Activated CD8-positive, alpha-beta T cell treated with anti-CD3 and anti-CD28 coated beads for 36 hours (primary cell): ENCODE measurements at regions not wholly inside any gene's neighbourhood (a gene's known extent, or its start where the extent isn't known, plus 50 kb on each side); places are given as distances from the start of the nearest gene placed in this dataset.
A peak's percentile ranks its signal among the peaks of the same experiment; 100 is the strongest.

Experiments used
- ATAC-seq: fragments of 200-7000 bp; cut with Tn5 transposase; one replicate; pipeline ENCODE4 v1.10.0; 2021; ENCODE audit warnings: mild to moderate bottlenecking, moderate library complexity
- CTCF ChIA-PET: fragments of 350-600 bp; sonication (Branson Sonifier 250); formaldehyde crosslinking; loops from one replicate; lab custom pipeline; 2021; ENCODE audit warnings: antibody characterized with exemption; lab: Charles Lee
- POLR2A ChIA-PET: fragments of 350-600 bp; sonication (Branson Sonifier 250); formaldehyde crosslinking; loops from one replicate; lab custom pipeline; 2021; ENCODE audit warnings: antibody characterized with exemption; lab: Charles Lee
- DNase-seq: peaks from one replicate; pipeline ENCODE4 v3.0.0-alpha.2; 2020
- H3K27ac Mint-ChIP-seq: one replicate; pipeline ENCODE4 v1.8.0; 2021; ENCODE audit warnings: mild to moderate bottlenecking, mixed read lengths
- H3K27me3 Mint-ChIP-seq: one replicate; pipeline ENCODE4 v1.8.0; 2021; ENCODE audit warnings: mixed read lengths
- H3K36me3 Mint-ChIP-seq: one replicate; pipeline ENCODE4 v1.8.0; 2021; ENCODE audit warnings: low read depth, mixed read lengths
- H3K4me1 Mint-ChIP-seq: one replicate; pipeline ENCODE4 v1.8.0; 2021; ENCODE audit warnings: low read depth, mixed read lengths
- H3K4me3 Mint-ChIP-seq: one replicate; pipeline ENCODE4 v1.8.0; 2021; ENCODE audit warnings: mild to moderate bottlenecking, moderate library complexity, mixed read lengths
- H3K9me3 Mint-ChIP-seq: one replicate; pipeline ENCODE4 v1.8.0; 2021; ENCODE audit warnings: mixed read lengths
- intact Hi-C: fragments of 100-400 bp; cut with micrococcal nuclease; formaldehyde crosslinking; loops from one replicate; pipeline ENCODE4 v1.10.0; 2022
- TF ChIP-seq, protein P1 (sequence below): fragments of 200-600 bp; IDR thresholded peaks from one replicate; pipeline ENCODE4 v1.8.0; 2022; ENCODE audit warnings: antibody characterized with exemption, mild to moderate bottlenecking

DNA sequence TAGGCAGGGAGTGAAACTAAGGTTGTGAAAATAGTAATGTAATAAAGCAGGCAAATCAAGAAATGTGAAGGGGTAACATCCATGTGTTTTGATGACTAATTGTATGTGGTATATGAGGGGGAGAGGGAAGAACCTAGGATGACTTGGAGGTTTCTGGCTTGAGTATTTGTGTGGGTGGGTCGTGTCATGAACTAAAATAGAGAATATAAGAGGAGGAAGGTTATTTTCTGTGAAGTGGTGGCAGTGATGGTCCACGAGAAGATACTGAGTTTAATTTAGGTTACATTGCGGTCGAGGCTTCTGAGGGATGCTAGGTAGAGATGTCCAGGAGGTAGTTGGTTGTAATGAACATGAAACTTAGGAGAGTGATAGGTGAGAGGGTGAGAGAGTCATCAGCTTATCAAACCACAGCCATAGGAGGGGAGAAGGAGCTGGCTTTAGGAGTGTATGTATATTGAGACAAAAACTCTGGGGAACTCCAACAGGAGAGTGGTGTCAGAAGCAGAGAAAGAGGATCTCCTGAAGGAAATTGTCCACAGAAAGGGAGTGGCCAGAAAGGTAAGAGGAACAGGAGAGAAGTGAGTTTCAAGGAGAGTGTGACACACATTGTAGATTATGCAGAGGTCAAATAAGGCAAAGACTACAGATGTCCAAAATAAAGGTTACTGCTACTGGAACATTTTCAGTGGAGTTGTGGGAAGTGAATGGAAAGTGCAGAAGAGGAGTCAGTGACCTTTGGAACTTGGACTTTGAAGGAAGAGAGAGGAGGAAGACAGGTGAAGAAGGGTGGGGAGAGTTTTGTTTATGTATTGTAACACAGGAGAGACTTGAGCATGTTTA, 89.0 kb upstream of the MACF1 start:
- peak; percentile 86 for ATAC-seq
- TF ChIP-seq, protein P1, sequence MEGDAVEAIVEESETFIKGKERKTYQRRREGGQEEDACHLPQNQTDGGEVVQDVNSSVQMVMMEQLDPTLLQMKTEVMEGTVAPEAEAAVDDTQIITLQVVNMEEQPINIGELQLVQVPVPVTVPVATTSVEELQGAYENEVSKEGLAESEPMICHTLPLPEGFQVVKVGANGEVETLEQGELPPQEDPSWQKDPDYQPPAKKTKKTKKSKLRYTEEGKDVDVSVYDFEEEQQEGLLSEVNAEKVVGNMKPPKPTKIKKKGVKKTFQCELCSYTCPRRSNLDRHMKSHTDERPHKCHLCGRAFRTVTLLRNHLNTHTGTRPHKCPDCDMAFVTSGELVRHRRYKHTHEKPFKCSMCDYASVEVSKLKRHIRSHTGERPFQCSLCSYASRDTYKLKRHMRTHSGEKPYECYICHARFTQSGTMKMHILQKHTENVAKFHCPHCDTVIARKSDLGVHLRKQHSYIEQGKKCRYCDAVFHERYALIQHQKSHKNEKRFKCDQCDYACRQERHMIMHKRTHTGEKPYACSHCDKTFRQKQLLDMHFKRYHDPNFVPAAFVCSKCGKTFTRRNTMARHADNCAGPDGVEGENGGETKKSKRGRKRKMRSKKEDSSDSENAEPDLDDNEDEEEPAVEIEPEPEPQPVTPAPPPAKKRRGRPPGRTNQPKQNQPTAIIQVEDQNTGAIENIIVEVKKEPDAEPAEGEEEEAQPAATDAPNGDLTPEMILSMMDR, result no peak
- intact Hi-C loops, result no loop called here
- H3K4me3 Mint-ChIP-seq, result no peak overlapping the region
- peak; percentile 40 for DNase-seq
- ChIA-PET CTCF (interaction anchor here (1.0 to 2.2 kb wide), 3 partner anchors 17 to 424 kb away, joined by 3 to 6 read pairs (median 4); no protein-coding TSS in a partner anchor), POLR2A (interaction anchor here (1.6 kb wide), 1 partner anchor 9 kb away, joined by 4 read pairs; no protein-coding TSS in a partner anchor)
- no peaks in the 10 kb centered on the region for H3K36me3 Mint-ChIP-seq
- no peaks in the 10 kb centered on the region for H3K9me3 Mint-ChIP-seq
- H3K27ac Mint-ChIP-seq, result no peak overlapping the region
- no peaks in the 10 kb centered on the region for H3K27me3 Mint-ChIP-seq
- peaks cover 4% of the 10 kb centered on the region for H3K4me1 Mint-ChIP-seq

DNA sequence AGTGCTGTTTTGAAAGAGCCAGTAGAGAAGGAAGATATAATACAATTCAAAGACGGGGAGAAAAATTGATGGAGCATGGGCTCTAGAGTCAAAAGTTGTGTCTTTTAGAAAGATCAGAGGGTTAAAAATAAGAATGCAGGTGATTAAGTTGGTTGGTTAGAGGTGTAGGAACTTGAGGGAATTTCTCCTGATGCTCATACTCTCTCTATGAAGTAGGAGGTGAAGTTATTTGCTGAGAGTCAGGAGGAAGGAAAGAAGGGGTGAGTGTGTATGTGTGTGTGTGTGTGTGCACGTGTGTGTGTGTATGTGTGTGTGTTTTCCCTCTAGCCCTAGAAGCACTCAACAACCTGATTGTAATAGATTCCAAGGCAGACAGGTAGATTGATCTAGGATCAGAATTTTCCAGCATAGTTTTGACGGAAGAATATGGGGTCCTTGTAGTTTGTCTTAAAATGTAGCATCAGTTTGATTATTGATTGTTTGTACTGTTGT, 88.3 kb upstream of the MACF1 start:
- TF ChIP-seq, protein P1, result no peak
- CTCF ChIA-PET, result interaction anchor here (1.0 to 2.2 kb wide), 3 partner anchors 76 to 423 kb away, joined by 3 to 4 read pairs (median 4); no protein-coding TSS in a partner anchor
- POLR2A ChIA-PET, result interaction anchor here (1.2 to 1.6 kb wide), 2 partner anchors 10 to 142 kb away, joined by 3 to 4 read pairs; no protein-coding TSS in a partner anchor
- no peak overlapping the region for H3K27ac Mint-ChIP-seq
- H3K36me3 Mint-ChIP-seq, result no peaks in the 10 kb centered on the region
- H3K4me1 Mint-ChIP-seq, result peaks cover 4% of the 10 kb centered on the region
- no peak for ATAC-seq
- no peak overlapping the region for H3K4me3 Mint-ChIP-seq
- no peak for DNase-seq
- intact Hi-C loops, result no loop called here
- no peaks in the 10 kb centered on the region for H3K27me3 Mint-ChIP-seq
- H3K9me3 Mint-ChIP-seq, result no peaks in the 10 kb centered on the region

DNA sequence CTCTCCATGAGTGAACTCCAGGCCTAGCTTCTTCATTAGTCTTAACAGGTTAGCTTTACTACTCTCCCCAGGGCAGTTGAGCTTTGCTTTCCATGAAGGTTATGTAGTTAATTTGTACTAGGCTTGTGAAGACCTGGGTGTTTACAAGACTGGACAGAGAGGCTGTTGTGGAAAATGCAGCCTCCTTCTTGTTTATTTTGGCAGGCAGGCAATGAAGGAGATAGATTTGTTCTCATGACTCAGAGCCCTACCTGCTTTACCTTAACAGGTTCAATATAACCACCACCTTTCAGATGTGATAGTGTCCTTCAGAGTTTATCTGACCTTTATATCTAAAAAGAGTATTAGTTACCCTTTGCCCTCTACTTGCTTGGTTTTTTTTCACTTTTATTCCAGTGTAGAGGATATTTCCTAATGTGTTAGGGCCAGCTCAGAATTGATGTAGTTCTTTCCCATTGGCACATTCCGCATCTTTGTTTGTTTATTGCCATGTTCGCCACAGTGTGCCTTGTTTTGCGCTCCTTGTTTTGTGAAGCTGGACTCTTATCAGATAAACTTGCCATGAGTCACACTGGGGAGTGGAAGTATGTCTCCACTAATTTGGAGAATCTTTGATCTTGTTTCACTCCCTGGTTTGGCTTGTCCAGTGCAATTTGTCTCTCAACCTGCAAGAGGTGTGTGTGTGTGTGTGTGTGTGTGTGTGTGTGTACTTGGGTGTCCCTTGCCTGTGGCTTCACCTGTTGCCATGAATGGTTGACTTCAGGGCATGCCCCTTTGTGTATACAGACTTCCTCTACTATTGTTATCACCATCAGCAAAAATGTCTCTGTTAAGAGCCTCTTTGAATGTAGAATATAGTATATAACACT, 87.4 kb upstream of the MACF1 start:
- DNase-seq, result no peak
- Mint-ChIP-seq H3K27ac (no peak overlapping the region), H3K4me3 (no peak overlapping the region), H3K9me3 (no peaks in the 10 kb centered on the region), H3K4me1 (peaks cover 4% of the 10 kb centered on the region), H3K27me3 (no peaks in the 10 kb centered on the region), H3K36me3 (no peaks in the 10 kb centered on the region)
- TF ChIP-seq, protein P1, result no peak
- CTCF ChIA-PET, result interaction anchor here (1.5 kb wide), 1 partner anchor 75 kb away, joined by 4 read pairs; no protein-coding TSS in a partner anchor
- POLR2A ChIA-PET, result interaction anchor here (1.2 kb wide), 1 partner anchor 142 kb away, joined by 3 read pairs; no protein-coding TSS in a partner anchor
- ATAC-seq, result no peak
- intact Hi-C loops, result no loop called here

DNA sequence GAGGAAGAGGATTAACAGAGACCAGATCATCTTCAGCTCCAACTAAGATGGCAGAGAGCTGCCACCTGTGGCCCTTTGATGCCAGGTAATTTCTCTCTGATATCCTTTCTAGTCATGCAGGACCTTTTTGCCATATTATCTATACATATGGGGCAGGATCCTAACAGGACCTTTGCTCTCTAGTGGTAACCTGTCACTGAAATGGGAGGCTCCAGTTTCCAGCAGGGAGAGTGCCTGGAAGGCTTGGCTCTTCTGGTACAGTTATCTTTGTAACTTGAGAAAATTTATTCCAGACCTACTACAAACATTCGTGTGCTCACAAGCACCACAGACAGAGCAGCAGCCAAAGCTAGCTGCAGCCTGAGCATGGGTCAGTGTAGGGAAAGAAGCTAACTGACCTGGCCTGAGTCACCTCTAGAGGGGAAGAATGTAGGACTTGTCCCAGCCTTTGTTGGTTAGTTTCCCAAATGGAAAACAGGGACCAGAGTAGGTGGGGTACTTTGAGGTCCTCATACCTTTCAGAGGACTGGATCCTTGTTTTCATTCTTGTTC, 86.5 kb upstream of the MACF1 start:
- ChIA-PET POLR2A (interaction anchor here (0.5 kb wide), 1 partner anchor 268 kb away, joined by 3 read pairs; no protein-coding TSS in a partner anchor), CTCF (interaction anchor here (0.8 kb wide), 1 partner anchor 19 kb away, joined by 3 read pairs; no protein-coding TSS in a partner anchor)
- DNase-seq (no peak), ATAC-seq (no peak)
- H3K4me3 Mint-ChIP-seq, result no peak overlapping the region
- H3K4me1 Mint-ChIP-seq, result peaks cover 4% of the 10 kb centered on the region
- H3K27ac Mint-ChIP-seq, result no peak overlapping the region
- no peaks in the 10 kb centered on the region for H3K36me3 Mint-ChIP-seq
- TF ChIP-seq, protein P1, result no peak
- no peaks in the 10 kb centered on the region for H3K9me3 Mint-ChIP-seq
- no peaks in the 10 kb centered on the region for H3K27me3 Mint-ChIP-seq
- intact Hi-C loops, result no loop called here
